K562 (cell line): ENCODE measurements at regions not wholly inside any gene's neighbourhood (a gene's known extent, or its start where the extent isn't known, plus 50 kb on each side); places are given as distances from the start of the nearest gene placed in this dataset.

Experiments
- ARID3B ChIP-seq: fragments of 250-450 bp; sonication (Bioruptor Pico); IDR thresholded peaks from 2 replicates; pipeline ENCODE4 v1.4.0; 2020; ENCODE audit warnings: borderline replicate concordance
- CREM ChIP-seq: IDR thresholded peaks from 2 replicates; pipeline ENCODE4 v1.6.1; 2014; ENCODE audit warnings: antibody characterized with exemption, low read depth
- EP300 ChIP-seq: IDR thresholded peaks from 2 replicates; pipeline ENCODE4 v1.6.1; 2012; ENCODE audit warnings: low read length, improper control_type of control experiment
- EWSR1 ChIP-seq: fragments of 450-650 bp; IDR thresholded peaks from 2 replicates; pipeline ENCODE4 v1.6.1; 2018; ENCODE audit warnings: borderline replicate concordance, mild to moderate bottlenecking, low read depth, moderate library complexity; ENCODE audit not compliant: partially characterized antibody
- FOS ChIP-seq: IDR thresholded peaks from 3 replicates; pipeline ENCODE4 v1.6.1; 2011; ENCODE audit not compliant: insufficient read length; ENCODE audit errors: extremely low read depth
- FOXP4 ChIP-seq: sonication (generic); formaldehyde crosslinking; IDR thresholded peaks from 2 replicates; pipeline ENCODE4 v1.8.0; 2022; ENCODE audit warnings: mild to moderate bottlenecking, missing genetic modification reagents, borderline replicate concordance
- GABPA ChIP-seq: fragments of 200-800 bp; sonication (Bioruptor generic); conservative IDR thresholded peaks from 2 replicates; pipeline ENCODE4 v1.6.1; 2016; ENCODE audit warnings: low read depth, missing genetic modification characterization, missing compliant biosample characterization
- ILK ChIP-seq: fragments of 450-650 bp; IDR thresholded peaks from 2 replicates; pipeline ENCODE4 v1.6.1; 2016; ENCODE audit warnings: missing genetic modification characterization, low read depth, mild to moderate bottlenecking, missing compliant biosample characterization, moderate library complexity, borderline replicate concordance
- KAT8 ChIP-seq: fragments of 450-650 bp; IDR thresholded peaks from 2 replicates; pipeline ENCODE4 v1.6.1; 2016; ENCODE audit warnings: low read depth, mild to moderate bottlenecking
- LEF1 ChIP-seq: fragments of 450-650 bp; IDR thresholded peaks from 2 replicates; pipeline ENCODE4 v1.6.1; 2016; ENCODE audit warnings: mild to moderate bottlenecking
- MAX ChIP-seq: sonication (generic); formaldehyde crosslinking; IDR thresholded peaks from 2 replicates; pipeline ENCODE4 v1.9.0; 2022; ENCODE audit warnings: mild to moderate bottlenecking, missing genetic modification reagents
- NCOA2 ChIP-seq, 2 experiments: fragments of 450-650 bp; IDR thresholded peaks; 2 replicates each; pipeline ENCODE4 v1.6.1; 2018; ENCODE audit warnings: mild to moderate bottlenecking in 2 of 2, moderate library complexity in 1 of 2; ENCODE audit not compliant: partially characterized antibody in 2 of 2
- PYGO2 ChIP-seq: fragments of 450-650 bp; IDR thresholded peaks from 2 replicates; pipeline ENCODE4 v1.6.1; 2016; ENCODE audit warnings: mild to moderate bottlenecking, missing genetic modification characterization, moderate library complexity, missing compliant biosample characterization
- RAD21 ChIP-seq, 2 experiments: fragments of 250-450 bp in 1 of 2; fragments of 450-650 bp in 1 of 2; sonication (Bioruptor Pico) in 1 of 2; formaldehyde crosslinking in 1 of 2; IDR thresholded peaks in 1 of 2; conservative IDR thresholded peaks in 1 of 2; 2 replicates each; pipeline versions ENCODE4 v1.4.0 to v1.8.0; 2020 to 2022; ENCODE audit warnings: mild to moderate bottlenecking in 2 of 2, moderate library complexity in 1 of 2
- SMARCE1 ChIP-seq: fragments of 450-650 bp; IDR thresholded peaks from 2 replicates; pipeline ENCODE4 v1.7.1; 2016; ENCODE audit warnings: mild to moderate bottlenecking
- SRSF7 ChIP-seq: fragments of 200-400 bp; formaldehyde crosslinking; optimal IDR thresholded peaks from 2 replicates; pipeline ENCODE3; 2017; ENCODE audit warnings: mild to moderate bottlenecking, low read depth, low read length
- TAL1 ChIP-seq: fragments of 450-650 bp; IDR thresholded peaks from 2 replicates; pipeline ENCODE4 v1.6.1; 2016; ENCODE audit warnings: mild to moderate bottlenecking
- TEAD1 ChIP-seq, 2 experiments: fragments of 450-650 bp in 1 of 2; sonication (generic) in 1 of 2; formaldehyde crosslinking; IDR thresholded peaks; 2 replicates each; pipeline versions ENCODE4 v1.4.0 to v1.8.0; 2020 to 2022; ENCODE audit warnings: mild to moderate bottlenecking in 2 of 2, missing genetic modification reagents in 1 of 2
- TEAD4 ChIP-seq, 2 experiments: sonication (generic) in 1 of 2; formaldehyde crosslinking in 1 of 2; IDR thresholded peaks; 2 replicates each; pipeline versions ENCODE4 v1.6.1 to v1.8.0; 2012 to 2022; ENCODE audit warnings: borderline replicate concordance in 1 of 2, inconsistent platforms in 1 of 2, low read length in 1 of 2, mild to moderate bottlenecking in 1 of 2, missing genetic modification reagents in 1 of 2
- TRIM24 ChIP-seq, 2 experiments: fragments of 450-650 bp; IDR thresholded peaks; 2 replicates each; pipeline ENCODE4 v1.6.1; 2016
- U2AF1 ChIP-seq: fragments of 200-400 bp; formaldehyde crosslinking; optimal IDR thresholded peaks from 2 replicates; pipeline ENCODE3; 2017; ENCODE audit warnings: mild to moderate bottlenecking, low read depth, low read length, moderate library complexity
- XRCC5 ChIP-seq: fragments of 200-400 bp; formaldehyde crosslinking; IDR thresholded peaks from 2 replicates; pipeline ENCODE4 v1.6.1; 2017; ENCODE audit warnings: low read depth, mild to moderate bottlenecking, low read length
- ZC3H4 ChIP-seq: sonication (generic); formaldehyde crosslinking; IDR thresholded peaks from 2 replicates; pipeline ENCODE4 v1.9.0; 2021; ENCODE audit warnings: missing genetic modification reagents, borderline replicate concordance
- ZNF121 ChIP-seq: sonication (generic); formaldehyde crosslinking; conservative IDR thresholded peaks from 2 replicates; pipeline ENCODE4 v1.8.0; 2022; ENCODE audit warnings: missing genetic modification reagents
- ZNF146 ChIP-seq: IDR thresholded peaks from one replicate; pipeline ENCODE4 v1.6.1; 2018; ENCODE audit warnings: missing compliant biosample characterization; ENCODE audit not compliant: unreplicated experiment
- ZNF583 ChIP-seq: fragments of 250-450 bp; sonication (Bioruptor Pico); IDR thresholded peaks from 2 replicates; pipeline ENCODE4 v1.4.0; 2020

- TF ChIP-seq ZNF121 (CRISPR knock-in tag) (no peak), TEAD4 (IDR thresholded peaks at IDR 0.05; ENCODE audit: low read length) (peak; percentile 71), TEAD4 (CRISPR knock-in tag; IDR thresholded peaks at IDR 0.05; ENCODE audit: borderline replicate concordance) (no peak), FOS (peak; percentile 16), TEAD1 (CRISPR knock-in tag; IDR thresholded peaks at IDR 0.05) (0 out of 4 replicates have a peak, but pooled peaks of 1 of the 2 experiments have one; percentile 24), ILK (tag) (no peak), ZNF583 (CRISPR knock-in tag) (no peak), ZC3H4 (CRISPR knock-in tag) (no peak), LEF1 (no peak), CREM (0 out of 2 replicates have a peak, but pooled peaks have one; percentile 26), XRCC5 (no peak), RAD21 (CRISPR knock-in tag; conservative IDR thresholded peaks at IDR 0.05 in 1 of 2, IDR thresholded peaks at IDR 0.05 in 1 of 2) (peak in 1 of 2 experiments; percentile 20; a peak in 1 of 4 replicates), GABPA (no peak), FOXP4 (CRISPR knock-in tag) (no peak), EP300 (peak; percentile 56; the same call in 1 of the 2 replicates), U2AF1 (no peak), TRIM24 (IDR thresholded peaks at IDR 0.05) (peak; percentile 57 to 65; a peak in 2 of 4 replicates), ZNF146 (CRISPR knock-in tag) (no peak), KAT8 (no peak), NCOA2 (IDR thresholded peaks at IDR 0.05; ENCODE audit: partially characterized antibody in 2 of 2) (peak in 1 of 2 experiments; percentile 58), EWSR1 (no peak), PYGO2 (tag) (no peak), SRSF7 (no peak), SMARCE1 (peak; percentile 89), ARID3B (CRISPR knock-in tag) (no peak), MAX (CRISPR knock-in tag) (no peak), TAL1 (peak; percentile 70; the same call in 1 of the 2 replicates)
These were observed 395.9 kb downstream of the KCNRG start (continued) for GRCh38 chr13:50410921-50411746.
